Calu3 (cell line): ENCODE measurements at regions not wholly inside any gene's neighbourhood (a gene's known extent, or its start where the extent isn't known, plus 50 kb on each side); places are given as distances from the start of the nearest gene placed in this dataset.
"Not testable (repeated sequence)": the region's sequence is repeated elsewhere in the genome, so short reads cannot be mapped to it uniquely, and the experiment has no call there.

Experiments used
- BruUV-seq: library from RNA; stranded (reverse); fragments of 400-500 nt; replicated peaks from 2 replicates; lab custom pipeline; 2021; lab: Mats Ljungman, UMichigan
- CTCF ChIA-PET: fragments of 300-600 bp; sonication (Branson Sonifier 250); formaldehyde crosslinking; loops from one replicate; lab custom pipeline; 2022; ENCODE audit warnings: antibody characterized with exemption; lab: Charles Lee
- DNase-seq: peaks from one replicate; pipeline ENCODE4 v3.0.0; 2022
- H3K27ac Mint-ChIP-seq: one replicate; pipeline ENCODE4 v1.8.0; 2022; ENCODE audit warnings: mixed read lengths; ENCODE audit not compliant: unreplicated experiment
- H3K27me3 Mint-ChIP-seq: one replicate; pipeline ENCODE4 v1.8.0; 2022; ENCODE audit warnings: mixed read lengths; ENCODE audit not compliant: unreplicated experiment
- H3K36me3 Mint-ChIP-seq: one replicate; pipeline ENCODE4 v1.8.0; 2022; ENCODE audit warnings: mild to moderate bottlenecking, moderate library complexity, mixed read lengths; ENCODE audit not compliant: insufficient read depth, unreplicated experiment
- H3K4me1 Mint-ChIP-seq: one replicate; pipeline ENCODE4 v1.8.0; 2022; ENCODE audit warnings: mild to moderate bottlenecking, low read depth, mixed read lengths; ENCODE audit not compliant: unreplicated experiment
- H3K4me3 Mint-ChIP-seq: one replicate; pipeline ENCODE4 v1.8.0; 2022; ENCODE audit warnings: mild to moderate bottlenecking, low read depth, moderate library complexity, mixed read lengths; ENCODE audit not compliant: unreplicated experiment
- H3K9me3 Mint-ChIP-seq: one replicate; pipeline ENCODE4 v1.8.0; 2022; ENCODE audit warnings: low read depth, mixed read lengths; ENCODE audit not compliant: unreplicated experiment
- intact Hi-C: fragments of 100-400 bp; cut with micrococcal nuclease; formaldehyde crosslinking; loops from one replicate; pipeline ENCODE4 v1.10.0; 2022; ENCODE audit not compliant: unreplicated experiment
- TF ChIP-seq, protein P1 (sequence below): fragments of 200-600 bp; IDR thresholded peaks from one replicate; pipeline ENCODE4 v1.8.0; 2022; ENCODE audit warnings: antibody characterized with exemption; ENCODE audit not compliant: unreplicated experiment

DNA sequence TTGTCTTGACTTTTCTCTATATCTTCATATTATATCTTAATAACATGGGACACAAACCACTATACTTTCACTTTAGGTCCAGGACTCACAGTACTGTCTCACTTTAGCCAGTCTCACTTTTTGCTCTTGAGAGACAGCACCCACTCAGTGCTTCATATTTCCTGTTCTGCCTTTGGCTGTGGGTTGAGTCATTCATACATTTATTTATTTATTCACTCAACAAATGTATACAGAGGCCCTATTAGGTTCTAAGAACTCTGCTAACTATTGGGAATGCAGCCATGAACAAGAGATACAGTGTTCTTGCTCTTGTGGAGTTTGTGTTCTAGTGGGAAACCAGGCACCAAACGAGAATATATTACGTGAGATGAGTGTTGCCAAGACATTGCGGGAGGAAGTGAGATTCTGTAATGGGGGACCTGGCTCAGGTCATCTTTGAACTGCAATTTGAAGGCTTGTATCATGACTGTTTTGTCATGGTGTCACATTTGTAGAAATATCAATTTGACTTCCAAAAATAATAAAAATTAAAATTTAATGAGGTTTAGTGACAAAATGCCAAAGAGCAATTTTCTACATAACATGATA, 190.1 kb downstream of the SDHAF3 start:
- peaks cover 11% of the 10 kb centered on the region for H3K27me3 Mint-ChIP-seq
- TF ChIP-seq, protein P1, sequence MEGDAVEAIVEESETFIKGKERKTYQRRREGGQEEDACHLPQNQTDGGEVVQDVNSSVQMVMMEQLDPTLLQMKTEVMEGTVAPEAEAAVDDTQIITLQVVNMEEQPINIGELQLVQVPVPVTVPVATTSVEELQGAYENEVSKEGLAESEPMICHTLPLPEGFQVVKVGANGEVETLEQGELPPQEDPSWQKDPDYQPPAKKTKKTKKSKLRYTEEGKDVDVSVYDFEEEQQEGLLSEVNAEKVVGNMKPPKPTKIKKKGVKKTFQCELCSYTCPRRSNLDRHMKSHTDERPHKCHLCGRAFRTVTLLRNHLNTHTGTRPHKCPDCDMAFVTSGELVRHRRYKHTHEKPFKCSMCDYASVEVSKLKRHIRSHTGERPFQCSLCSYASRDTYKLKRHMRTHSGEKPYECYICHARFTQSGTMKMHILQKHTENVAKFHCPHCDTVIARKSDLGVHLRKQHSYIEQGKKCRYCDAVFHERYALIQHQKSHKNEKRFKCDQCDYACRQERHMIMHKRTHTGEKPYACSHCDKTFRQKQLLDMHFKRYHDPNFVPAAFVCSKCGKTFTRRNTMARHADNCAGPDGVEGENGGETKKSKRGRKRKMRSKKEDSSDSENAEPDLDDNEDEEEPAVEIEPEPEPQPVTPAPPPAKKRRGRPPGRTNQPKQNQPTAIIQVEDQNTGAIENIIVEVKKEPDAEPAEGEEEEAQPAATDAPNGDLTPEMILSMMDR: no peak
- H3K9me3 Mint-ChIP-seq: peaks cover 3% of the 10 kb centered on the region
- intact Hi-C loops: no loop called here
- H3K36me3 Mint-ChIP-seq: no peaks in the 10 kb centered on the region
- CTCF ChIA-PET: no interaction called here
- no TSS peak for BruUV-seq
- no peaks in the 10 kb centered on the region for H3K4me1 Mint-ChIP-seq
- no peak overlapping the region for H3K27ac Mint-ChIP-seq
- no peak overlapping the region for H3K4me3 Mint-ChIP-seq
- no peak for DNase-seq

GRCh38 chr7:97313900-97314299, 196.4 kb downstream of the SDHAF3 start:
- no peak overlapping the region for H3K4me3 Mint-ChIP-seq
- no peak for DNase-seq
- no peaks in the 10 kb centered on the region for H3K4me1 Mint-ChIP-seq
- H3K27me3 Mint-ChIP-seq: no peaks in the 10 kb centered on the region
- CTCF ChIA-PET: no interaction called here
- TF ChIP-seq, protein P1: no peak
- intact Hi-C loops: no loop called here
- no peaks in the 10 kb centered on the region for H3K36me3 Mint-ChIP-seq
- peaks cover 2% of the 10 kb centered on the region for H3K9me3 Mint-ChIP-seq
- BruUV-seq: no TSS peak
- no peak overlapping the region for H3K27ac Mint-ChIP-seq

GRCh38 chr7:97317575-97317974, 200.1 kb downstream of the SDHAF3 start:
- DNase-seq: no peak
- no peaks in the 10 kb centered on the region for H3K27me3 Mint-ChIP-seq

DNA sequence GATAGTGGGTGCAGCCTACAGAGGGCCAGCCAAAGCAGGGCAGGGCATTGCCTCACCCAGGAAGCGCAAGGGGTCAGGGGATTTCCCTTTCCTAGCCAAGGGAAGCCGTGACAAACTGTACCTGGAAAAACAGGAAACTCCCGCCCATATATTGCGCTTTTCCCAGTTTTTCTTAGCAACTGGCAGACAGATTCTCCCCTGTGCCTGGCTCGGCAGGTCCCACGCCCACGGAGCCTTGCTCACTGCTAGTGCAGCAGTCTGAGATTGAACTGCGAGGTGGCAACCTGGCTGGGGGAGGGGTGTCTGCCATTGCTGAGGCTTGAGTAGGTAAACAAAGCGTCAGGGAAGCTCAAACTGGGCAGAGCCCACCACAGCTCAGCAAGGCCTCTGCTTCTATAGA, 212.4 kb downstream of the SDHAF3 start:
- BruUV-seq, H3K4me1 Mint-ChIP-seq, H3K36me3 Mint-ChIP-seq, DNase-seq, H3K9me3 Mint-ChIP-seq, intact Hi-C loops, CTCF ChIA-PET, H3K27me3 Mint-ChIP-seq, H3K4me3 Mint-ChIP-seq, H3K27ac Mint-ChIP-seq: not testable (repeated sequence)

More at GRCh38 chr7:97317575-97317974, 200.1 kb downstream of the SDHAF3 start:
- no peak overlapping the region for H3K27ac Mint-ChIP-seq
- CTCF ChIA-PET: no interaction called here
- intact Hi-C loops: no loop called here
- no peak overlapping the region for H3K4me3 Mint-ChIP-seq
- H3K9me3 Mint-ChIP-seq: peaks cover 2% of the 10 kb centered on the region
- no peaks in the 10 kb centered on the region for H3K36me3 Mint-ChIP-seq
- BruUV-seq: no TSS peak
- TF ChIP-seq, protein P1: no peak
- H3K4me1 Mint-ChIP-seq: no peaks in the 10 kb centered on the region

DNA sequence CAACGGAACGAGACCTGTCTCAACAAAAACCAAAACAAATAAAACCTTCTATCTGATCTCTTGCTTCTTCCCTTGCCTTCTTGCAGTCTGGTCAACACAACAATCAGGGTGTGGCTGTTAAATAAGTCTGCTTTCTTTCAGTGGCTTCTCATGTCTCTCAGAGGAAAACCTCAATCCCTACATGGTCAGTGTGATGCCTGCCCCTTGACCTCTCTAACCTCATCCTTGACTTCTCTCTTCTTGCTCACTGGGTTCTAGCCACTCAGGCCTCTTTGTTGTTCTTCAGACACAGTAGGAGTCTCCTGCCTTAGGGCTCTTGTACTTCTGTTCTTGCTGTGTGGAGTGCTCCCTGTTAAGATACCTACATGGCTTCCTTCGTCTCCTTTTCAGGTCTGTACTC, 220.4 kb downstream of the SDHAF3 start:
- Mint-ChIP-seq H3K4me3 (no peak overlapping the region), H3K9me3 (no peaks in the 10 kb centered on the region), H3K27ac (no peak overlapping the region), H3K36me3 (no peaks in the 10 kb centered on the region), H3K4me1 (no peaks in the 10 kb centered on the region), H3K27me3 (no peaks in the 10 kb centered on the region)
- TF ChIP-seq, protein P1: no peak
- no peak for DNase-seq
- intact Hi-C loops: no loop called here
- CTCF ChIA-PET: no interaction called here
- no TSS peak for BruUV-seq
